KMS-11 (cell line): ENCODE measurements at regions not wholly inside any gene's neighbourhood (a gene's known extent, or its start where the extent isn't known, plus 50 kb on each side); places are given as distances from the start of the nearest gene placed in this dataset.

ENCODE experiments used
- H2AFZ ChIP-seq: fragments of 200-600 bp; sonication (generic); 2 replicates; pipeline ENCODE4 v1.6.1; 2016; ENCODE audit warnings: antibody characterized with exemption, mixed run types, low read depth
- H3K27ac ChIP-seq: fragments of 200-600 bp; sonication (generic); 2 replicates; pipeline ENCODE4 v1.6.1; 2016; ENCODE audit warnings: mild to moderate bottlenecking, mixed run types
- H3K27me3 ChIP-seq: fragments of 200-600 bp; sonication (generic); 2 replicates; pipeline ENCODE4 v1.6.1; 2017; ENCODE audit warnings: mild to moderate bottlenecking, low read depth, mixed run types, moderate library complexity; ENCODE audit not compliant: insufficient read depth
- H3K36me3 ChIP-seq: fragments of 200-600 bp; sonication (generic); 2 replicates; pipeline ENCODE4 v1.6.1; 2017; ENCODE audit warnings: mild to moderate bottlenecking, mixed run types; ENCODE audit not compliant: insufficient read depth
- H3K4me1 ChIP-seq: fragments of 200-600 bp; sonication (generic); 2 replicates; pipeline ENCODE4 v1.6.1; 2016; ENCODE audit warnings: mild to moderate bottlenecking, low read depth, mixed run types; ENCODE audit not compliant: poor library complexity, severe bottlenecking
- H3K4me2 ChIP-seq: fragments of 200-600 bp; sonication (generic); 2 replicates; pipeline ENCODE4 v1.7.0; 2016; ENCODE audit warnings: mild to moderate bottlenecking, mixed run types
- H3K4me3 ChIP-seq: fragments of 200-600 bp; sonication (generic); IDR thresholded peaks from 2 replicates; pipeline ENCODE4 v1.6.1; 2017; ENCODE audit warnings: low read depth, low read length, mixed read lengths; ENCODE audit not compliant: insufficient read depth
- H3K79me2 ChIP-seq: fragments of 200-600 bp; sonication (generic); 2 replicates; pipeline ENCODE4 v1.6.1; 2016; ENCODE audit warnings: low read depth, mixed run types; ENCODE audit not compliant: insufficient read depth
- H3K9ac ChIP-seq: fragments of 200-600 bp; sonication (generic); 2 replicates; pipeline ENCODE4 v1.6.1; 2016; ENCODE audit warnings: mild to moderate bottlenecking, mixed run types
- H4K20me1 ChIP-seq: fragments of 200-600 bp; sonication (generic); 2 replicates; pipeline ENCODE4 v1.6.1; 2016; ENCODE audit warnings: mild to moderate bottlenecking, mixed run types; ENCODE audit not compliant: insufficient read depth
- TF ChIP-seq, protein P1 (sequence below): fragments of 200-600 bp; sonication (generic); conservative IDR thresholded peaks from 2 replicates; pipeline ENCODE4 v1.6.1; 2017; ENCODE audit warnings: low read depth, mild to moderate bottlenecking, antibody characterized with exemption, low read length, moderate library complexity, mixed read lengths

DNA sequence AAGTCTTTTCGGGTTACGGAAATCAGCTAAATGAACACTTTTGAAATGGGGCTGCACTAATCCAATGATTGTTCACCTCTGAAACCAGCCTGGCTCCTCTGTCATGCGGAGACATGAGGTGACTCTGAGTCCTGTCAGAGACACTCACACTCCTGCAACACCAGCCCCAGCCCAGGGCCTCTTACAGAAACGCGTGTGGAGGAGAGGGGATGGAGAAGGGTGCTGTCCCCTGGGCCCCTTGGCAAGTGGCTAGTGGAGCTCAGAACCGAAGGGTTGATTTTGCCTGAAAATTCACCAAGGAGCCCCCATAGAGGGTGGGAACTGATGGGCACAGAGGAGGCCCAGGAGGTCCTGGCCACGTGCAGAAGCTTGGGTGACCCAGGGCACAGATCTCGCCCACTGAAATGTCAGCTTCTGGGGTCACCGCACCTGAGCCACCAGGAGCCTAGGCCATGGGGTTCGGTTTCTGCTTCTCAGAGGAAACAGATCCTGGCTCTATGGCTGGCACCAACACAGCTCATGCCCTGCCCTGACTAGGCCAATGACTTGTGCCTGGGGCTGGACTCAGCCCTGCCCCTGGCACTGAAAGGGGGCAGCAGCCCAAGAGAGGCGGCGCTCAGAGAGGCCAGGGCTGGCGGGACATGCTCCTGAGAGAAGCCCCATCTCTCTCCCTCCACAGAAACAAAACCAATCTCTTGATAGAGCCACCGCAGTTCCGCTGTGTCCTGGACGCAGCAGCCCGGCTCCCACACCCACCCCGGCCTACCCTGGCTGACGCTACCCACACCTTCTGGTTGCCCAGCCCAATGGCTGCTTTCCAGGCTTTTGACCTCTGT lies 144.7 kb downstream of the ERMARD start:
- Histone ChIP-seq H3K4me1 (no peaks in the 10 kb centered on the region), H3K27ac (no peak overlapping the region), H3K4me3 (no peak overlapping the region), H2AFZ (no peak overlapping the region), H3K4me2 (no peak overlapping the region), H4K20me1 (no peaks in the 10 kb centered on the region), H3K9ac (no peak overlapping the region), H3K36me3 (no peaks in the 10 kb centered on the region), H3K27me3 (no peaks in the 10 kb centered on the region), H3K79me2 (no peaks in the 10 kb centered on the region)
- TF ChIP-seq, protein P1, sequence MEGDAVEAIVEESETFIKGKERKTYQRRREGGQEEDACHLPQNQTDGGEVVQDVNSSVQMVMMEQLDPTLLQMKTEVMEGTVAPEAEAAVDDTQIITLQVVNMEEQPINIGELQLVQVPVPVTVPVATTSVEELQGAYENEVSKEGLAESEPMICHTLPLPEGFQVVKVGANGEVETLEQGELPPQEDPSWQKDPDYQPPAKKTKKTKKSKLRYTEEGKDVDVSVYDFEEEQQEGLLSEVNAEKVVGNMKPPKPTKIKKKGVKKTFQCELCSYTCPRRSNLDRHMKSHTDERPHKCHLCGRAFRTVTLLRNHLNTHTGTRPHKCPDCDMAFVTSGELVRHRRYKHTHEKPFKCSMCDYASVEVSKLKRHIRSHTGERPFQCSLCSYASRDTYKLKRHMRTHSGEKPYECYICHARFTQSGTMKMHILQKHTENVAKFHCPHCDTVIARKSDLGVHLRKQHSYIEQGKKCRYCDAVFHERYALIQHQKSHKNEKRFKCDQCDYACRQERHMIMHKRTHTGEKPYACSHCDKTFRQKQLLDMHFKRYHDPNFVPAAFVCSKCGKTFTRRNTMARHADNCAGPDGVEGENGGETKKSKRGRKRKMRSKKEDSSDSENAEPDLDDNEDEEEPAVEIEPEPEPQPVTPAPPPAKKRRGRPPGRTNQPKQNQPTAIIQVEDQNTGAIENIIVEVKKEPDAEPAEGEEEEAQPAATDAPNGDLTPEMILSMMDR, result no peak

DNA sequence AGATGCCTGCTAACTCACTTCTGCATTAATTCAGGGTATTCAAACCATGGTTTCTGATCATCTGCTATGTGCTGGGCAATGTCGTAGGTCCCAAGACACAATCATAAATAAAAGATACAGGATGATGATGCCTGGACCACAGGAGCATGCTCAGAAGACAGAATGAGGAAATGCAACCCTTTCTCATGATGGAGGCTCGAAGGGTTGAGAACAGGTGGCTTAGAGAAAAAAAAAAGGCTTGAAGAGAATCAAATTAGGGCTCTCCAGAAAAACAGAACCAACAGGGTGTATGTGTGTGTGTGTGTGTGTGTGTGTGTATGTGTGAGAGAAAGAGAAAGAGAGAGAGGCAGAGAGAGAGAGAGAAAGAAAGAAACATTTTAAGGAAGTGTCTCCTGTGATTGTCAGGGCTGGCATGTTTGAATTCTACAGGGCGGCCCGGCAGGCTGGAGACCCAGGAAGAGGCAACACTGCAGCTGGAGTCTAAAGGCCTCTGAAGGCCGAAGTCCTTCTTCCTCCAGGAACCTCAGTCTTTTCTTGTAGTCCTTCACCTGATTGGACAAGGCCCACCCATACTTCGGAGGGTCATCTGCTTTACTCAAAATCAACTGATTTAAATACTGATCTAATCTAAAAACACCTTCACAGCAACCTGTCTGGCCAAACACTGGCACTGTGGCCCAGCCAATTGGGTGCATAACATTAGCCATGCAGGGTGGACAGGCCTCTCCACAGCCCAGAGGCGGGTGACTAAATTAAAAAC lies 143.8 kb downstream of the ERMARD start:
- no peak overlapping the region for H3K27ac ChIP-seq
- H3K4me2 ChIP-seq, result no peak overlapping the region
- no peak overlapping the region for H2AFZ ChIP-seq
- no peaks in the 10 kb centered on the region for H3K79me2 ChIP-seq
- TF ChIP-seq, protein P1, result no peak
- H3K27me3 ChIP-seq, result no peaks in the 10 kb centered on the region
- H3K4me1 ChIP-seq, result no peaks in the 10 kb centered on the region
- no peak overlapping the region for H3K4me3 ChIP-seq
- H3K9ac ChIP-seq, result no peak overlapping the region
- H4K20me1 ChIP-seq, result no peaks in the 10 kb centered on the region
- no peaks in the 10 kb centered on the region for H3K36me3 ChIP-seq

DNA sequence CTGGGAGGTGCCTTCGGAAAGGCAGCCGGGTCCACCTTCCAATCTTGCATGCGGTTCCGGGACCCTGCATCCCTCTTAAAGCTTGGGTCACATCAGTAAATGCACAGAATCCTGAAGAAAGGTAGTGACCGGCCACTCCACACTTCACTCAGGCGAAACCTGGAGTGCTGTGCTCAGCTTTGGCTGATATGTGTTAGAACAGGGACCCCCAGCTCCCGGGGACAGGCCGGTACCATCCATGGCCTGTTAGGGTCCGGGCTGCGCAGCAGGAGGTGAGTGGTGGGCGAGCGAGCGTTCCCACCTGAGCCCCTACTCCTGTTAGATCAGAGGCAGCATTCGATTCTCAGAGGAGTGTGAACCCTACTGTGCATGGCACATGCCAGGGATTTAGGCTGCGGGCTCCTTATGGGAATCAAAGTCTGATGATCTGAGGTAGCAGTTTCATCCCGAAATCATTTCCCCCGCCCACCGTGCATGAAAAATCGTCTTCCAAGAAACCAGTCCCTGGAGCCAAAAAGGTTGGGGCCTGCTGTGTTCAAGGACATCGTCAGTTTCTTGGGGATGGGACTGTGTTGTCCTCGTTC lies 143.0 kb downstream of the ERMARD start:
- Histone ChIP-seq H3K79me2 (no peaks in the 10 kb centered on the region), H3K27me3 (no peaks in the 10 kb centered on the region; the same call in 1 of the 2 replicates), H3K9ac (no peak overlapping the region), H3K36me3 (no peaks in the 10 kb centered on the region), H2AFZ (no peak overlapping the region), H3K4me2 (no peak overlapping the region), H3K4me1 (no peaks in the 10 kb centered on the region), H3K4me3 (no peak overlapping the region), H3K27ac (no peak overlapping the region), H4K20me1 (no peaks in the 10 kb centered on the region)
- TF ChIP-seq, protein P1, result no peak

DNA sequence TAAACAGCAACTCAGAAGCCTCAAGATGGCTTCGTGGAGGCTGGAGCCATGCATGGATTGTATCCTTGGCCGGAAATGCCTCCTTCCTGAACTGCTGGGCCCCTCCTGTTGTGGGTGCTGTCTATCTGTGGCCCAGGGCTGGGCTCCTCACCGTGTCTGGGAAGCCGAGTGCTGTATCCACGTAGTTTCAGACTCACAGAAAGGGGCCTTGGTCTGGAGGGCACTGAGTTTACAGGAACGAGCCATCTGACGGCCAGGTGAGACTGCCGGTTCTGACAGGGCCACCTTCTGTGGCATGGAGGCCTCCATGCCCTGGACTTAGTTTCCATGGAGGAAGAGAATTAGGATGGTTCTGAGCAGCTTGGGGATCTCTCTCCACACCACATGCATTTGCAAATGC lies 142.2 kb downstream of the ERMARD start:
- H2AFZ ChIP-seq, result no peak overlapping the region
- H3K4me3 ChIP-seq, result no peak overlapping the region
- no peak overlapping the region for H3K27ac ChIP-seq
- no peaks in the 10 kb centered on the region for H3K4me1 ChIP-seq
- no peak overlapping the region for H3K4me2 ChIP-seq
- H3K79me2 ChIP-seq, result no peaks in the 10 kb centered on the region
- no peaks in the 10 kb centered on the region; the same call in 1 of the 2 replicates for H3K27me3 ChIP-seq
- no peaks in the 10 kb centered on the region for H4K20me1 ChIP-seq
- H3K36me3 ChIP-seq, result no peaks in the 10 kb centered on the region
- TF ChIP-seq, protein P1, result no peak
- H3K9ac ChIP-seq, result no peak overlapping the region
